GM12874 (cell line): ENCODE measurements at regions not wholly inside any gene's neighbourhood (a gene's known extent, or its start where the extent isn't known, plus 50 kb on each side); places are given as distances from the start of the nearest gene placed in this dataset.

Source experiments
- TF ChIP-seq, protein P1 (sequence below): IDR thresholded peaks from 2 replicates; pipeline ENCODE4 v1.5.1; 2011; ENCODE audit warnings: low read depth, mild to moderate bottlenecking, control low read depth, low read length, moderate library complexity; ENCODE audit not compliant: insufficient read depth

DNA sequence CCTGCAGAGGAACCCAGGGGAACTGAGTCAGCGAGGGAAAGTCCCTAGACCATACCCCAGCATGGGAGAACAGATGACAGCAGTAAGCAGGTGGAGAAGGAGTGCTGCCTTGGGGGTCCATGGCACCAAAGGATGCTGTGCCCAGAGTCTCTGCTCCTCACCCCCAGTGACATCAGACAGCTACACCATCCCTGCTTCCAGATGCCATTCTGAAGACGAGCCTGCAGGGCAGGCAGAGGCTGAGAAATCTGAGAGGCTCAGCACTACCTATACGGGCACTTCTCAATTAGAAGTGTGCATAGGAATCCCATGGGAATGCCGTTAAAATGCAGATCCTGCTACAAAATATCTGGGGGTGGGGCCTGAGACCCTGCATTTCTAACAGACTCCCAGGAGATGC is 211.3 kb upstream of the NSMCE3 start:
- TF ChIP-seq, protein P1, sequence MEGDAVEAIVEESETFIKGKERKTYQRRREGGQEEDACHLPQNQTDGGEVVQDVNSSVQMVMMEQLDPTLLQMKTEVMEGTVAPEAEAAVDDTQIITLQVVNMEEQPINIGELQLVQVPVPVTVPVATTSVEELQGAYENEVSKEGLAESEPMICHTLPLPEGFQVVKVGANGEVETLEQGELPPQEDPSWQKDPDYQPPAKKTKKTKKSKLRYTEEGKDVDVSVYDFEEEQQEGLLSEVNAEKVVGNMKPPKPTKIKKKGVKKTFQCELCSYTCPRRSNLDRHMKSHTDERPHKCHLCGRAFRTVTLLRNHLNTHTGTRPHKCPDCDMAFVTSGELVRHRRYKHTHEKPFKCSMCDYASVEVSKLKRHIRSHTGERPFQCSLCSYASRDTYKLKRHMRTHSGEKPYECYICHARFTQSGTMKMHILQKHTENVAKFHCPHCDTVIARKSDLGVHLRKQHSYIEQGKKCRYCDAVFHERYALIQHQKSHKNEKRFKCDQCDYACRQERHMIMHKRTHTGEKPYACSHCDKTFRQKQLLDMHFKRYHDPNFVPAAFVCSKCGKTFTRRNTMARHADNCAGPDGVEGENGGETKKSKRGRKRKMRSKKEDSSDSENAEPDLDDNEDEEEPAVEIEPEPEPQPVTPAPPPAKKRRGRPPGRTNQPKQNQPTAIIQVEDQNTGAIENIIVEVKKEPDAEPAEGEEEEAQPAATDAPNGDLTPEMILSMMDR: no peak

DNA sequence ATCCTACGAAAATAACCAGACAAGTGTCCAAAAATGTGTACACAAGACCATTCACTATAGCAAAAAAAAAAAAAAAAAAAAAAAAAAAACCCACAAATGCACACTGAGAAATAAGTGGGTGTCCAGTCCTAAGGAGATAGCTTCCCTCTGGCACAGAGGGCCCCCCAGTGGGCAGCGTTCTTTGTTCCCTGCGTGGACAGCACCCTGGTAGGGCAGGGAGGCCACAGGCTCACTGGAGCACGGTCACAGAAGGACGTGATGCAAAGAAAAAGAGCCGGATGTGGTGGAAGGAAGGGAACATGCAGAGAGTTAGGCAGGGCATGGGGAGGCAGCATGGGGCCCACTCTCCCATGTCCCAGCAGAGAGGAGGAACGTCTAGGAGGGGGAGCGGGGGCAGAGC is 210.7 kb upstream of the NSMCE3 start:
- TF ChIP-seq, protein P1: no peak

DNA sequence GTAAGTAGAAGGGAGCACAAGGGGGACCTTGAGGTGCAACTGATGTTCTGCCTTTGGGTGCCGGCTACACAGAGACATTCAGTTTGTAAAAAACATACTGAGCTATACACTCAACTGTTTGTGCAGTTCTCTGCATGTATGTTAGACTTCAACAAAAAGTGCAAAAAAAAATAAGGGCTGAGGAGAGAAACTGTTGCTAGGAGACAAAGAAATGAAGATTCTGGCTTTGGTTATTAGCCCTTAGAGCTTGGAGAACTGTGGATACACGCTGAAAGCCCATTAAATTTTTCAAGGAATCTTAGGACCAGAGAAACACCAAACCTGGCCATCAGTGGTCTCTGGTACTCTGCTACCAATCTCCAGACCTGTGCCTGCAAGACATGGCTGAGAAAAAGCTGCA is 207.6 kb upstream of the NSMCE3 start:
- TF ChIP-seq, protein P1: no peak

DNA sequence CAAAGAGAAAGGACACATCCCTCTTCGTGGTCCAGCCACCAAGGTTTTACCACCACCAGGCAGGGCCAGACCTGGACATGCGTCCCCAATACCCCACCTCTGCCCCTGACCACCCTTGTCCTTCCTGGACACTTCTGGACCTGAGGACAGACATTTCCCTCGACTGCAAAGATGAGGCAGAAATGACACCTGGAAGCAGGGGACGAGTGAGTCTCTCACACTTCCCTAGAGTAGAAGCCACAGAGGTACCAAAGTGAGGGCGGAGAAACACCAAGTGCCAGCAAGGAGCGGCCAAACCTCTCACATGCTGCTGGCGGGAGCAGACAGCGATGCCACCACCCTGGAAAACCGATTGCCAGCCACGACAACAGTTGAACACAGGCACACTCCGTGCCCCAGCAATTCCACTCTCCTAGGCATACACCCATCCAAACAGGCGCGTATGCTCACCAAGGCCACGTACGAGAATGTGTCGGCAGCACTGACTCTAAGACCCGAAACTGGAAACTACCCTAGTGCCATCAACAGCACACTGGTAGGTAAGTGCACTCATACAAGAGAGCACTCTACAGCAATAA is 207.0 kb upstream of the NSMCE3 start:
- TF ChIP-seq, protein P1: no peak

DNA sequence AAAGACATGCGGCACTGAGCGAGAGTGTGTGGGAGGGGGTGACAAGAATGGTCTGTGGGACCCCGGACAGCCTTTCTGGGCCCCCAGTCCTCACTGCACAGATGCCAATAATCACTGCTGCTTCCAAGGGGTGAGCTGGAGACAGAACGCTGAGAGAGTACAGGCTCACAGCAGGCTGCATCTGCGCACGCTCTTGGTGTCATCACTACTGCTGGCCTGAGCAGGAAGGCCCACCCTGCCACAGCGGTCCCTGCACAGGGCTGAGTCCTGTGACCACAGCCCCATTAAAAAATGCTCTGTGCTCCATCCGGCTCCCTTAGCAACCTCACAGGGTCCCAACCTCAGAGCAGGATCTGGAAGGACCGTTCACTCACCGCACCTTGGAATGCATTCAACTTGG is 205.5 kb upstream of the NSMCE3 start:
- TF ChIP-seq, protein P1: no peak

DNA sequence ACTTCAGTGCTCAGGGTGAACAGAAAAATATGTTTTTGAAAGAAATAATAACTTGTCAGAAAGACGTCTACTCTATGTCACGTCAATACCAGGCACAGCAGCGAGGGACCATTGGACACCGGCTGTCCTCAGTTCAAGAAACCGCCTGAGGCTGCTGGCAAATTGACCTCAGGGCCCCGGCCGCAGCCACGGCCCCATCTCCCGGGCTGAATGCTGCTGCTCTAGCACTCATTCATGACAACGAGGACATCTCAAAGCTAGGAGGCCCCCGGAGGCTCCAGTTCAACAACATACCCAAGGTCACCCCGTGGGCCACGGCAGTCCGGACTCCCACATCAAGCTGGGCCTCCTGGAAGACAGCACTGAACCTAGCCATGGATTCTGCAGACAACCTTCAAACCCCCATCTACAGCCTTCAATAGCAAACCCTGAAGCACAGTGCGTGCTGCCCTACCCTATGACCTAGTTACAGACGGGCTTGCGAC is 204.0 kb upstream of the NSMCE3 start:
- TF ChIP-seq, protein P1: no peak

DNA sequence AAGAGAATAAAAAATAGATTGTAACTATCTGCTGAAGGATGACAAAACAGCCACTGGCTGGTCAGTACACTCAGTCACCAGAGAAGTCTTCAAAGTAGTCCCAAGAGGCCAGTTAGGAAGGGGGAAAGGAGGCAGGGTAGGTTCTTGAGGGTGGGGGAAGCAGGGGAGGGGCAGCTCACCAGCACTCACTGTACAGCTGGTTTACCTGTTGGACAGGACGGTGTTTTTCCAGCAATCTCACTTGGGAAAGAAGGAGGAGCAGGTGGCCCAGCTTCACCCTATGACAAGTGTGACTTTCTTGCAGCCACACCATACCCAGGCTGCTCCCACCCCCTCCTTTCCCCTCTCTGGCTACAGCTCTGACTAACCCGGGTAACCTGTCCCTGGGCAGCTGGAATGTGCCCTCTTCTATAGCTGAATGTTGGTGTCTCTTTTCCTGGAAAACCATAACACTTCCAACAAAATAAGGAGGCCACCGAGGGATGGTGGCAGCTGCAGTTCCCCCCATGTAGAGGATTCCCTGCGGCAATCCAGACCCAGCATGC is 203.4 kb upstream of the NSMCE3 start:
- TF ChIP-seq, protein P1: no peak
